ENCODE measurements at regions not wholly inside any gene's neighbourhood (a gene's known extent, or its start where the extent isn't known, plus 50 kb on each side); places are given as distances from the start of the nearest gene placed in this dataset.

DNA sequence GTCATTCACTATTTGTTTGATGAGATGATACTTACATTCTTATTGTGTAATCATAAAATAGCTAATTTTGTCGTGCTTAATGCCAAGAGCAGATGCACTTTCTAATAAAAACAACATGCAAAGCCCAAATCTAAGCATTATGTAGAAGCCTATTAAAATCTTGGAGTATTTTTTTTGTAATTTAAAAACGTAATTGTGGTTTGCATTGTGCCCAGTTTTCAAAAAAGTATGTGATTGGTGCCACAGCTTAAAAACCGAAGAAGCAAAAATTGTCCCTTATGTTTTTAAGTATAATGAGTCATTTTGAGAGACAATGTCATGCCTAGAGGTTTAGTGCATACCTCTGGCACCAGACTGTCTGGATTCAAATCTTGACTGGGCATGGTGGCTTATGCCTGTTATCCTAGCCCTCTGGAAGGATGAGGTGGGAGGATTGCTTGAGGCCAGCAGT is 464.8 kb upstream of the RGS6 start:
- CTCF ChIA-PET (ENCODE audit: low intra/inter-chr PET ratio) = no interaction called here
- no peak overlapping the region for H2AFZ ChIP-seq (ENCODE audit: low read depth, low read length)
- 52% methylated on average over 3 of the region's 3 CpGs for WGBS (ENCODE audit: insufficient coverage, low coverage, missing lambda C conversion rate)
- in situ Hi-C loops (cut with MboI) (no loop called here), intact Hi-C loops (cut with micrococcal nuclease) (no loop called here)
- DNase-seq (ENCODE audit: extremely low read depth in 1 of 4, low spot score in 3 of 4) = no peak
- ATAC-seq = no peak
- H3K4me1 ChIP-seq (replicated peaks in 1 of 2; ENCODE audit: control insufficient read depth in 2 of 2, insufficient read depth in 2 of 2, low read length in 2 of 2) = peaks cover 0 to 5% of the 10 kb centered on the region in 2 experiments; a peak in 3 of 5 replicates
- H3K27ac ChIP-seq (ENCODE audit: extremely low read depth, low read depth, low read length) = no peak overlapping the region
- no peaks in the 10 kb centered on the region for H3K79me2 ChIP-seq (ENCODE audit: control insufficient read depth, insufficient read depth, low read length)
- H3K4me3 ChIP-seq = no peak overlapping the region
- POLR2A ChIA-PET = no interaction called here
- BruUV-seq (replicated peaks) = no TSS peak
- no peak for FAIRE-seq
- no peaks in the 10 kb centered on the region for H3K27me3 ChIP-seq (ENCODE audit: control insufficient read depth in 2 of 2, insufficient read depth in 2 of 2, low read length in 2 of 2)
- no peak overlapping the region for H3K9ac ChIP-seq (ENCODE audit: insufficient read depth in 1 of 2, low read depth in 2 of 2, low read length in 2 of 2)
- H3K9me3 ChIP-seq (replicated peaks; ENCODE audit: control insufficient read depth, insufficient read depth, low read depth, low read length) = no peaks in the 10 kb centered on the region
- H3K36me3 ChIP-seq (ENCODE audit: control insufficient read depth, insufficient read depth, low read length) = no peaks in the 10 kb centered on the region
- no peaks in the 10 kb centered on the region for H3K9me1 ChIP-seq (ENCODE audit: control insufficient read depth, insufficient read depth, low read length)
- no peaks in the 10 kb centered on the region for H4K20me1 ChIP-seq (replicated peaks; ENCODE audit: control insufficient read depth, insufficient read depth, low read length)
- H3K4me2 ChIP-seq (ENCODE audit: insufficient read depth, low read length) = no peak overlapping the region
- TF ChIP-seq GMEB1 (CRISPR knock-in tag; IDR thresholded peaks at IDR 0.05) (no peak), ZNF184 (CRISPR knock-in tag; IDR thresholded peaks at IDR 0.05) (no peak), SMAD1 (IDR thresholded peaks at IDR 0.05; ENCODE audit: low read depth, low read length, partially characterized antibody) (no peak), CXXC5 (CRISPR knock-in tag; IDR thresholded peaks at IDR 0.05) (no peak), NFIC (IDR thresholded peaks at IDR 0.05) (no peak)
- TF ChIP-seq, protein P1, sequence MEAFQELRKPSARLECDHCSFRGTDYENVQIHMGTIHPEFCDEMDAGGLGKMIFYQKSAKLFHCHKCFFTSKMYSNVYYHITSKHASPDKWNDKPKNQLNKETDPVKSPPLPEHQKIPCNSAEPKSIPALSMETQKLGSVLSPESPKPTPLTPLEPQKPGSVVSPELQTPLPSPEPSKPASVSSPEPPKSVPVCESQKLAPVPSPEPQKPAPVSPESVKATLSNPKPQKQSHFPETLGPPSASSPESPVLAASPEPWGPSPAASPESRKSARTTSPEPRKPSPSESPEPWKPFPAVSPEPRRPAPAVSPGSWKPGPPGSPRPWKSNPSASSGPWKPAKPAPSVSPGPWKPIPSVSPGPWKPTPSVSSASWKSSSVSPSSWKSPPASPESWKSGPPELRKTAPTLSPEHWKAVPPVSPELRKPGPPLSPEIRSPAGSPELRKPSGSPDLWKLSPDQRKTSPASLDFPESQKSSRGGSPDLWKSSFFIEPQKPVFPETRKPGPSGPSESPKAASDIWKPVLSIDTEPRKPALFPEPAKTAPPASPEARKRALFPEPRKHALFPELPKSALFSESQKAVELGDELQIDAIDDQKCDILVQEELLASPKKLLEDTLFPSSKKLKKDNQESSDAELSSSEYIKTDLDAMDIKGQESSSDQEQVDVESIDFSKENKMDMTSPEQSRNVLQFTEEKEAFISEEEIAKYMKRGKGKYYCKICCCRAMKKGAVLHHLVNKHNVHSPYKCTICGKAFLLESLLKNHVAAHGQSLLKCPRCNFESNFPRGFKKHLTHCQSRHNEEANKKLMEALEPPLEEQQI (IDR thresholded peaks at IDR 0.05) = no peak

Data from K562 (cell line).